ENCODE measurements at regions not wholly inside any gene's neighbourhood (a gene's known extent, or its start where the extent isn't known, plus 50 kb on each side); places are given as distances from the start of the nearest gene placed in this dataset.
"Not testable (repeated sequence)": the region's sequence is repeated elsewhere in the genome, so short reads cannot be mapped to it uniquely, and the experiment has no call there.

- DNase-seq (ENCODE audit: low spot score): no peak
Measured at GRCh38 chr13:103625194-103625593, 559.0 kb upstream of the SLC10A2 start.

GRCh38 chr13:103618151-103618550 is 551.9 kb upstream of the SLC10A2 start:
- DNase-seq (ENCODE audit: low spot score): no peak

- no peak for DNase-seq (ENCODE audit: low spot score)
Measured at GRCh38 chr13:103615771-103616170, 549.6 kb upstream of the SLC10A2 start.

GRCh38 chr13:103614761-103615160 is 548.5 kb upstream of the SLC10A2 start:
- DNase-seq (ENCODE audit: low spot score): no peak

GRCh38 chr13:103607995-103608394 is 541.8 kb upstream of the SLC10A2 start:
- no peak for DNase-seq (ENCODE audit: low spot score)

GRCh38 chr13:103605546-103606326 is 539.5 kb upstream of the SLC10A2 start:
- DNase-seq (ENCODE audit: low spot score): no peak

GRCh38 chr13:103599870-103600269 is 533.7 kb upstream of the SLC10A2 start:
- not testable (repeated sequence) for DNase-seq (ENCODE audit: low spot score)

- no peak for DNase-seq (ENCODE audit: low spot score)
Measured at GRCh38 chr13:103598671-103599070, 532.5 kb upstream of the SLC10A2 start.

GRCh38 chr13:103573446-103573845 is 507.2 kb upstream of the SLC10A2 start:
- DNase-seq (ENCODE audit: low spot score): no peak

GRCh38 chr13:103568314-103568713 is 502.1 kb upstream of the SLC10A2 start:
- DNase-seq (ENCODE audit: low spot score): no peak

- no peak for DNase-seq (ENCODE audit: low spot score)
Measured at GRCh38 chr13:103557878-103558277, 491.7 kb upstream of the SLC10A2 start.

GRCh38 chr13:103556681-103557080 is 490.5 kb upstream of the SLC10A2 start:
- no peak for DNase-seq (ENCODE audit: low spot score)

- no peak for DNase-seq (ENCODE audit: low spot score)
Measured at GRCh38 chr13:103547914-103548313, 481.7 kb upstream of the SLC10A2 start.

GRCh38 chr13:103546271-103546670 is 480.1 kb upstream of the SLC10A2 start:
- no peak for DNase-seq (ENCODE audit: low spot score)

GRCh38 chr13:103542648-103543047 is 476.4 kb upstream of the SLC10A2 start:
- DNase-seq (ENCODE audit: low spot score): no peak

GRCh38 chr13:103540382-103540765 is 474.2 kb upstream of the SLC10A2 start:
- DNase-seq (ENCODE audit: low spot score): no peak

- no peak for DNase-seq (ENCODE audit: low spot score)
Measured at GRCh38 chr13:103539721-103540381, 473.6 kb upstream of the SLC10A2 start.

GRCh38 chr13:103539265-103539664 is 473.0 kb upstream of the SLC10A2 start:
- DNase-seq (ENCODE audit: low spot score): no peak

GRCh38 chr13:103537616-103538015 is 471.4 kb upstream of the SLC10A2 start:
- DNase-seq (ENCODE audit: low spot score): no peak

GRCh38 chr13:103531278-103531677 is 465.1 kb upstream of the SLC10A2 start:
- no peak for DNase-seq (ENCODE audit: low spot score)

GRCh38 chr13:103528437-103528836 is 462.2 kb upstream of the SLC10A2 start:
- DNase-seq (ENCODE audit: low spot score): no peak

GRCh38 chr13:103525530-103525929 is 459.3 kb upstream of the SLC10A2 start:
- DNase-seq (ENCODE audit: low spot score): no peak

GRCh38 chr13:103523858-103524257 is 457.6 kb upstream of the SLC10A2 start:
- DNase-seq (ENCODE audit: low spot score): no peak

GRCh38 chr13:103521532-103521931 is 455.3 kb upstream of the SLC10A2 start:
- DNase-seq (ENCODE audit: low spot score): no peak

All from hematopoietic multipotent progenitor cell treated with erythropoietin and hydrocortisone succinate and interleukin-3 and kit ligand, for 17 days (in vitro differentiated cells).